ENCODE measurements at regions not wholly inside any gene's neighbourhood (a gene's known extent, or its start where the extent isn't known, plus 50 kb on each side); places are given as distances from the start of the nearest gene placed in this dataset.
"Not testable (repeated sequence)": the region's sequence is repeated elsewhere in the genome, so short reads cannot be mapped to it uniquely, and the experiment has no call there.

DNA sequence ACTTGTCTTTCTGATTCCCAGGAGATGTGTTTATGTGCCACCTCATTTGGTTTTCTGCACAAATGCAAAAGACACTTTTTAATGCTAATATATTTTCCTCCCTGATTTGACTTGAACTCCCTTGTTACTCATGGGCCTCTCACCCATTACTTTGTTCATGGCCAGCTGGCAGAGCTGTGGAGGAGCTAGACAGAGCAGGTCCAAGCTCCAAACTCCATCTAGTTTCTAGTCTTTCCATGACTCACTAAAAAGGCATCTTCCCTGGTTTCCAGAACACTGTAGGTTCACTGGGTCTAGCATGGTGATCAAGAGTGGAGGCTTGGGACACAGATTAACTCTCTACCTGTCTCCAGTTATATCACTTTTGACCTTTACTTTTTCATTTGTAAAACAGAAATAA, 161.0 kb upstream of the SLC28A3 start:
- intact Hi-C loops (cut with micrococcal nuclease) = no loop called here

DNA sequence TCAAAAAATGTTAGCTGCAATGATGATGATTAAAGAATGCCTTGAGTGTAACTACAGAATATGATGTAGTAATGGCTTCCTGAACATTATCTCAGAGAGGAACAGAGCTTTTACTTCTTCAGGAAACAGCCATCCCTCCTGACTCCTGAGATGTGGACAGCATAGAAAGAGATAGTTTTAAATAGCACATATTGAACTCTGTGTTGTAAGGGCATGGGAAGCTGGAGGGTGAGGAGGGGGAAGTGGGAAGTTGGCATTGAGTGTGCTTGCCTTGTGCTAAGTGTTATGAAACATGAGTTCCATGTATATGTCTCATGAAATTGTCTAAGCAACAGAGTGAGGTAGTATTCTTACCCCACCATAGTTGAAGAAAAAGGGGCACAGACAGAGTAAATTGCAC, 161.5 kb upstream of the SLC28A3 start:
- intact Hi-C loops (cut with micrococcal nuclease) = no loop called here

GRCh38 chr9:84504360-84504759, 163.8 kb upstream of the SLC28A3 start:
- intact Hi-C loops (cut with micrococcal nuclease) = no loop called here

DNA sequence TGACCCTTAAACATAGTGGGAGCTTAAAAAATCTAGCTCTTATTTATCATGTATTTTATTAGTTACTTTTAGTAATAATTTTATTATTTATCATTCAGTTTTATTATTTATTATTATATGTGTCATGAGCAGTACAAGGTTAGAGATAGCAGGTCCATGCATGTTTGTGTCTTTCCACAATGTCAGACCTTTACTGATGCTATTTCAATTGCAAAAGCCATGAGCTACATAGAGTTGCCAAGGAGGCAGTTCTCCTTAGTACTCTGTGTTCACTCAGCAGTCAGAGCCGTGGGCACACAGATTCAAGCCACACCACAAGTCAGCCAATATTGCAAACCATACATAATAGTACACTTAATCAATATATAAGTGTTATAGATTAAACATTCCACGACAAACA, 157.9 kb upstream of the NTRK2 start:
- intact Hi-C loops (cut with micrococcal nuclease) = no loop called here

DNA sequence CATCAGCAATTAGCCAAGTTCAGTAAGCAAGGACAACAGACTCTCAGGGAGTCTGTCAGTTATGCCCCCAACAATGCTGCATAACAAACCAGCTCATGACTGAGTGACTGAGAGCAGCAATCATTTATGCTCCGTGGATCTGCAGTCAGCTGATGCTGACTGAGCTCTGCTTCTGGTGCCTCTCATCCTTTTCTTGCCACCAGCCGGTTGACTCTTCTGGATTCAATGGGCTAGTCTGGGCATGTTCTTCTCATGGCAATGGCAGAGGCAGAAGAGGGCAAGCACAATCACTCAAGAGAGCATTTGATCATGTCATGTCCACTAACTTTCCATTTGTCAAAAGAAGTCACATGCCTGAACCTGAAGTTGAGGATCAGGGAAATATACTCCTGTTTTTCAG, 157.0 kb upstream of the NTRK2 start:
- intact Hi-C loops (cut with micrococcal nuclease) = no loop called here

- intact Hi-C loops (cut with micrococcal nuclease) = no loop called here
These were observed 156.1 kb upstream of the NTRK2 start for GRCh38 chr9:84513473-84513872.

- intact Hi-C loops (cut with micrococcal nuclease) = no loop called here
These were observed 155.6 kb upstream of the NTRK2 start for GRCh38 chr9:84513979-84514378.

DNA sequence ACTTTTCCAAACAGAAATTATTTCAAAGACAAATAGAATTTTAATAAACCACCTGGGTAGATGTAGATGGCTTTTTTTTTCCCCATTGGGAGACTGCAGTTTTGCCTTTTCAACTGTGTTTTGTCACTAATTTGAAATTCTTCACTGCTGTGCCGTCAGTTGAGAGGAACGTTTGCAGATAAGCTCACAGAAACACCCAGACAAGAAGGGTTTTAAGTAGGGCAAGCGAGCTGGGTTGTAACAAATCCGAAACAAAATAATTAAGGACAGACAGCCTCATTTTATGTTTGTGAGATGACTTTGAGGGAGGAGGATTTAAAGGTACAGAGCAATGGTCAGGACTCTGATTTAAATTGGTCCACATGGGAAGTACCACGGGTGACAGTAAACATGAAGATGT, 155.1 kb upstream of the NTRK2 start:
- intact Hi-C loops (cut with micrococcal nuclease) = no loop called here

GRCh38 chr9:84517026-84517425, 152.5 kb upstream of the NTRK2 start:
- intact Hi-C loops (cut with micrococcal nuclease) = no loop called here

DNA sequence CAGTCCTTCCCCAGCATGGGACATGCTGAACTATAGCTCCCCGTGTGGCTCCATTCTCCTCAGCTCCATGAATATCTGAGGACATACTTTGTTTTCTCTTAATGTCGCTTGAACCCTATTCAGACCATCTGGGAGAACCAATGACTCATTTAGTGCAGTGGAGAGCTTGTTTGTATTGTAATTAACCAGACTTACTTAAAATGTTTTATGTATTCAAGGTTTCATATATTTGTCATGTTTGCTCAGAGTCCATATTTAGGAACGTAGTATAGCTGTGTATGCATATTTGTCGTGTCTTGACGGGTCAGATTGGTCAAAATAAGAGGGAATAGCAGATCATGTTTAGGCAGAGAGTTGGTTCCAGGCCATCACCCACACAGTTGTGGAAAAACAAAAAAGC, 150.1 kb upstream of the NTRK2 start:
- intact Hi-C loops (cut with micrococcal nuclease) = no loop called here

- intact Hi-C loops (cut with micrococcal nuclease) = no loop called here
These were observed 148.3 kb upstream of the NTRK2 start for GRCh38 chr9:84521208-84521607.

- intact Hi-C loops (cut with micrococcal nuclease) = not testable (repeated sequence)
These were observed 143.3 kb upstream of the NTRK2 start for GRCh38 chr9:84526211-84526610.

- intact Hi-C loops (cut with micrococcal nuclease) = not testable (repeated sequence)
These were observed 142.3 kb upstream of the NTRK2 start for GRCh38 chr9:84527060-84527720.

- intact Hi-C loops (cut with micrococcal nuclease) = loop anchor here (2.0 kb wide), 1 partner anchor 47 kb away; no protein-coding TSS in a partner anchor
These were observed 133.6 kb upstream of the NTRK2 start for GRCh38 chr9:84535973-84536372.

DNA sequence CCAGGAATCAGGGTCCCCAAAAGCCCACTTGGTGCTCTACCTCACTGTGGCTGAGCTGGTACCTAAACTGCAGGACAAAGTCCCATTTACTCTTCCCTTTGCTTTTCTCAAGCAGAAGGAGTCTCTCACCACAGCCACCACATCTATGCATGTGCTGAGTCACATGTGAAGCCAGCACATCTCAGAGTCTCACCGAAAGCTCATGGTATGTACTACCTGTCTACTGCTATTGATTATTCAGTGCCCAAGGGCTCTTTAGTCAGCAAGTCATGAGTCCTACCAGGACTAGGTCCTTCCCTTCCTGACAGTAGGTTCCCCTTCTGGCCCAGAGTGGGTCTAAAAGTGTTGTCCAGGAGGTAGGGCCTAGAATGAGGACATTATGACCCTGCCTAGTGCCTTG, 130.7 kb upstream of the NTRK2 start:
- intact Hi-C loops (cut with micrococcal nuclease) = no loop called here

- intact Hi-C loops (cut with micrococcal nuclease) = no loop called here
These were observed 127.0 kb upstream of the NTRK2 start for GRCh38 chr9:84542554-84542953.

- intact Hi-C loops (cut with micrococcal nuclease) = no loop called here
These were observed 115.4 kb upstream of the NTRK2 start for GRCh38 chr9:84554069-84554664.

- intact Hi-C loops (cut with micrococcal nuclease) = no loop called here
These were observed 113.0 kb upstream of the NTRK2 start for GRCh38 chr9:84556556-84556955.

GRCh38 chr9:84557751-84558150, 111.8 kb upstream of the NTRK2 start:
- intact Hi-C loops (cut with micrococcal nuclease) = no loop called here

- intact Hi-C loops (cut with micrococcal nuclease) = no loop called here
These were observed 105.8 kb upstream of the NTRK2 start for GRCh38 chr9:84563691-84564090.

DNA sequence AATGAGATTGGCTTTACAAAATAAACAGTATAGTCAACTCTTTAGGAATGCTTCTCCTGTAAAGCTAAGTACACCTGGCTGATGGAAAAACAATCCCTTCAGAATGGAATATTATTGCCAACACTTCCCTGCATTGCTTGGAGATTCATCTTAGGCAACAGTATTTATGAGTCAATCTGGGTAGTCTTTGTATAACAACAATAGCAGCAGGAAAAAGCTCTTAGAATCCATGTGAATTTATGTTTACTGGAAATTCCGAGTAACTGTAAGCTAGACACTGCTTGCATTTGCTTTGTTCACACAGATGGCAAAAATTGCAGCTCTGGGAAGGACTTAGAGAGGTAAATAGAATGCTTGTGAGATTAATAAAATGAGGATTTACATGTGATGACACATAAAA, 101.7 kb upstream of the NTRK2 start:
- intact Hi-C loops (cut with micrococcal nuclease) = no loop called here

DNA sequence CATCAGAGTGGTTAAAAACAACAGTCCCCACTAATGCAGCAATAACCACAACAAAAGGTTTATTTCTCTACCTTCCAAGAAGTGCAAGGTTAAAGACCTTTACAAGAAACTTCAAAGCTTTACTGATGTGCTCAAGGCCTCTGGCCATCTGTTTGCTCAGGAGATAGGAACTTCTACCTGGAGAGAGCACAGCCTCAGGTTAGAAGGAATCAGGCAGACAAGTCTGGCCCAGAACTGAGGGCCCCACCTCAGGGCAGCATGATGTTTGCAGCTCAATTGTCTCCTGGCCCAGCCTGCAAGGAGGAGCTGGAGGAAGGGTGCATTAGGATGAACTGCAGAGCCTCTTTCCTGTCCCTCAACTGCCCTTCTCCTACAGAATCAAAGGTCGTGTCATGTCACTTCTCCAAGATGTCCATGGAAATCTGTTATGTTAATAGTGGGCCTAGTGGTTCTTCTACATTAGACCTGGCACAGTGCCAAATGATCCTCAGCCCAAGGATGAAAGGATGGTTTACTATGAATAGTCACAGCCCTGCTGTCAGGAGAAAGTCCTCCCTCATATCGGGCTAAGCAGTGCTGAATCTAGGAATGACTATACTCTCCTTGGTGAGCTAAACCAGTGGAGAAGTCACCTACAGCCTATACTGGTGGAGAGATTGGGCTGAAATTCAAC, 98.9 kb upstream of the NTRK2 start:
- intact Hi-C loops (cut with micrococcal nuclease) = no loop called here

DNA sequence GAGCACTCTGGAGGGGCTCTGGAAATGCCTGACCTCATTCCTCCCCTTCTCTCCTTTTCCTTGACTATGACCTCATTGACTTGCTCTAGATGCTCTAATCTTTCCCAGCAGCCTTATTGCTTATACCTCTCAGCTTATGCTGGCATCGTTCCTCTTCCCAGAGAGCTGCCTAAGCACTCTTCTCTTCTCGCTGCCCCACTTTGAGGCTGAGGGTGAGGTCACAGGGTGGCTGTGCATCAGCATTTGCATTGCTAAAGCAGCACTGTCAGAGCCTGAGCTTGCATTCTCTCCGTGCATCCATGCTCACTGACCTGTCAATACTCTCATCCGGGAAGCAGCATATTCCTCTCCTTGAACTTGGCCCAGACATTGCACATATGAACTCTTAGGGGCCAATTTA, 96.4 kb upstream of the NTRK2 start:
- intact Hi-C loops (cut with micrococcal nuclease) = no loop called here

Data from T-helper 1 cell treated with Interleukin-12 subunit alpha and Interleukin-12 subunit beta and Interleukin-4 antibody, amounts not matched to agents 30 ng/mL and 1 ng/mL, for 36 hours (primary cell).